ENCODE measurements at regions not wholly inside any gene's neighbourhood (a gene's known extent, or its start where the extent isn't known, plus 50 kb on each side); places are given as distances from the start of the nearest gene placed in this dataset.

DNA sequence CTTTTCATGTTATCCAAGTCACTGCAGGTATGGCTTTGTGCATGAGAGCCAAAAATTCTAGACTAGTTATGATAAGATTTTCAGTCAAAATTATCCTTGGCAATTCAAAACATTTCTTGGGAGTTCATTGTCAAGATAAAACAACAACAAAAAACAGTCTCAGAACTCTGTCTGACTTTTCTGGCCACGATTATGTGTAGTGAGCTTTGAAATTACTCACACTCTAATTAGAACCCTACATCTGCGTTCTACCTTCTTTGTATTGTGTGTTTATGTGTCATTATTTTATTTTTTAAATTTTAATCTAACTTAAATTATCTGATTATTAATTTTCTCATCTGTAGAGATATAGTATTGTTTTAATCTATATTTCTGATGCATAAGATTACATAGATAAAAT is 459.2 kb downstream of the FRK start:
- no peak overlapping the region for H3K4me2 ChIP-seq
- H4K20me1 ChIP-seq (ENCODE audit: insufficient read depth), result no peaks in the 10 kb centered on the region
- ChIA-PET CTCF (no interaction called here), POLR2A (no interaction called here)
- H2AFZ ChIP-seq (ENCODE audit: low read depth), result no peak overlapping the region
- H3K27ac ChIP-seq (ENCODE audit: low read depth in 2 of 2, low read length in 1 of 2), result no peak overlapping the region
- TF ChIP-seq EP300 (IDR thresholded peaks at IDR 0.05; ENCODE audit: borderline replicate concordance in 1 of 2, low read depth in 1 of 2, low read length in 1 of 2), result no peak
- TF ChIP-seq, protein P1, sequence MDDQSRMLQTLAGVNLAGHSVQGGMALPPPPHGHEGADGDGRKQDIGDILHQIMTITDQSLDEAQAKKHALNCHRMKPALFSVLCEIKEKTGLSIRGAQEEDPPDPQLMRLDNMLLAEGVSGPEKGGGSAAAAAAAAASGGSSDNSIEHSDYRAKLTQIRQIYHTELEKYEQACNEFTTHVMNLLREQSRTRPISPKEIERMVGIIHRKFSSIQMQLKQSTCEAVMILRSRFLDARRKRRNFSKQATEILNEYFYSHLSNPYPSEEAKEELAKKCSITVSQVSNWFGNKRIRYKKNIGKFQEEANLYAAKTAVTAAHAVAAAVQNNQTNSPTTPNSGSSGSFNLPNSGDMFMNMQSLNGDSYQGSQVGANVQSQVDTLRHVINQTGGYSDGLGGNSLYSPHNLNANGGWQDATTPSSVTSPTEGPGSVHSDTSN (IDR thresholded peaks at IDR 0.05), result no peak
- TF ChIP-seq, protein P2, sequence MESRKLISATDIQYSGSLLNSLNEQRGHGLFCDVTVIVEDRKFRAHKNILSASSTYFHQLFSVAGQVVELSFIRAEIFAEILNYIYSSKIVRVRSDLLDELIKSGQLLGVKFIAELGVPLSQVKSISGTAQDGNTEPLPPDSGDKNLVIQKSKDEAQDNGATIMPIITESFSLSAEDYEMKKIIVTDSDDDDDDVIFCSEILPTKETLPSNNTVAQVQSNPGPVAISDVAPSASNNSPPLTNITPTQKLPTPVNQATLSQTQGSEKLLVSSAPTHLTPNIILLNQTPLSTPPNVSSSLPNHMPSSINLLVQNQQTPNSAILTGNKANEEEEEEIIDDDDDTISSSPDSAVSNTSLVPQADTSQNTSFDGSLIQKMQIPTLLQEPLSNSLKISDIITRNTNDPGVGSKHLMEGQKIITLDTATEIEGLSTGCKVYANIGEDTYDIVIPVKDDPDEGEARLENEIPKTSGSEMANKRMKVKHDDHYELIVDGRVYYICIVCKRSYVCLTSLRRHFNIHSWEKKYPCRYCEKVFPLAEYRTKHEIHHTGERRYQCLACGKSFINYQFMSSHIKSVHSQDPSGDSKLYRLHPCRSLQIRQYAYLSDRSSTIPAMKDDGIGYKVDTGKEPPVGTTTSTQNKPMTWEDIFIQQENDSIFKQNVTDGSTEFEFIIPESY (IDR thresholded peaks at IDR 0.05; ENCODE audit: borderline replicate concordance, low read depth), result no peak
- TF ChIP-seq, protein P3, sequence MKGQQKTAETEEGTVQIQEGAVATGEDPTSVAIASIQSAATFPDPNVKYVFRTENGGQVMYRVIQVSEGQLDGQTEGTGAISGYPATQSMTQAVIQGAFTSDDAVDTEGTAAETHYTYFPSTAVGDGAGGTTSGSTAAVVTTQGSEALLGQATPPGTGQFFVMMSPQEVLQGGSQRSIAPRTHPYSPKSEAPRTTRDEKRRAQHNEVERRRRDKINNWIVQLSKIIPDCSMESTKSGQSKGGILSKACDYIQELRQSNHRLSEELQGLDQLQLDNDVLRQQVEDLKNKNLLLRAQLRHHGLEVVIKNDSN (IDR thresholded peaks at IDR 0.05; ENCODE audit: borderline replicate concordance, low read depth), result no peak
- TF ChIP-seq SIN3A (IDR thresholded peaks at IDR 0.05; ENCODE audit: borderline replicate concordance, low read depth, low read length), result no peak
- no peak for TF ChIP-seq NRF1 (IDR thresholded peaks at IDR 0.05; ENCODE audit: low read depth, low read length)
- no peak for TF ChIP-seq FOXJ3 (CRISPR knock-in tag; IDR thresholded peaks at IDR 0.05)
- TF ChIP-seq JUND (IDR thresholded peaks at IDR 0.05), result no peak
- TF ChIP-seq, protein P4, sequence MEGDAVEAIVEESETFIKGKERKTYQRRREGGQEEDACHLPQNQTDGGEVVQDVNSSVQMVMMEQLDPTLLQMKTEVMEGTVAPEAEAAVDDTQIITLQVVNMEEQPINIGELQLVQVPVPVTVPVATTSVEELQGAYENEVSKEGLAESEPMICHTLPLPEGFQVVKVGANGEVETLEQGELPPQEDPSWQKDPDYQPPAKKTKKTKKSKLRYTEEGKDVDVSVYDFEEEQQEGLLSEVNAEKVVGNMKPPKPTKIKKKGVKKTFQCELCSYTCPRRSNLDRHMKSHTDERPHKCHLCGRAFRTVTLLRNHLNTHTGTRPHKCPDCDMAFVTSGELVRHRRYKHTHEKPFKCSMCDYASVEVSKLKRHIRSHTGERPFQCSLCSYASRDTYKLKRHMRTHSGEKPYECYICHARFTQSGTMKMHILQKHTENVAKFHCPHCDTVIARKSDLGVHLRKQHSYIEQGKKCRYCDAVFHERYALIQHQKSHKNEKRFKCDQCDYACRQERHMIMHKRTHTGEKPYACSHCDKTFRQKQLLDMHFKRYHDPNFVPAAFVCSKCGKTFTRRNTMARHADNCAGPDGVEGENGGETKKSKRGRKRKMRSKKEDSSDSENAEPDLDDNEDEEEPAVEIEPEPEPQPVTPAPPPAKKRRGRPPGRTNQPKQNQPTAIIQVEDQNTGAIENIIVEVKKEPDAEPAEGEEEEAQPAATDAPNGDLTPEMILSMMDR (IDR thresholded peaks at IDR 0.05), result no peak
- no peak for TF ChIP-seq GABPA (IDR thresholded peaks at IDR 0.05; ENCODE audit: low read depth)
- no peaks in the 10 kb centered on the region for H3K9me2 ChIP-seq
- no peaks in the 10 kb centered on the region for H3K9me3 ChIP-seq
- no peaks in the 10 kb centered on the region for H3F3A ChIP-seq (replicated peaks; ENCODE audit: insufficient read depth)
- no peaks in the 10 kb centered on the region for H3K79me2 ChIP-seq (ENCODE audit: insufficient read depth)
- WGBS (ENCODE audit: low lambda C conversion rate), result 43% methylated on average over 2 of the region's 2 CpGs
- H3K27me3 ChIP-seq (ENCODE audit: insufficient read depth), result no peaks in the 10 kb centered on the region
- no peak overlapping the region for H3K4me3 ChIP-seq (ENCODE audit: low read depth in 2 of 2, low read length in 1 of 2)
- no peaks in the 10 kb centered on the region for H3K4me1 ChIP-seq (ENCODE audit: control insufficient read depth in 1 of 2, insufficient read depth in 2 of 2, low read depth in 1 of 2, low read length in 1 of 2)
- DNase-seq, result no peak
- H3K36me3 ChIP-seq (replicated peaks in 1 of 2; ENCODE audit: control insufficient read depth in 1 of 2, insufficient read depth in 2 of 2, low read length in 1 of 2), result no peaks in the 10 kb centered on the region
- H3K9ac ChIP-seq, result no peak overlapping the region

DNA sequence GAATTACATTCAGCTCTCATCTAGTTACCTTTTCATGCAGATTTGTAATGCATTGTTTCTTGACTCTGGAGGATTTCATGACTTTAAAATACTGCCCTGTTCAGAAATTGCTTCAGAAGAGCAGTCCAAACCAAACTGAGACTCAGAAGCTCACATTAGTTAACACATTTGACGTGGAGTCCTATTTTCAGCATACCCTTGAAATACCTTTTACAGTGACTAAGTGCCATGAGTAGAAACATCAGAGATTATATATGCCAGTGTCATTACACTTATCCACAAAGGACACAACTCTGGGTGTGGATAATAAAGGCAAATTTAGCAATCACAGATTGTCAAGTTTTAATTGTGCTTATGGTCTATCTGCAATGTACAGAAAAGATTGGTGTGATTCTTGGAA is 459.6 kb downstream of the FRK start:
- WGBS (ENCODE audit: low lambda C conversion rate), result 40% methylated on average over 1 of the region's 1 CpG

More for the DNA sequence above, 459.6 kb downstream of the FRK start:
- H4K20me1 ChIP-seq (ENCODE audit: insufficient read depth), result no peaks in the 10 kb centered on the region
- H3K4me3 ChIP-seq (ENCODE audit: low read depth in 2 of 2, low read length in 1 of 2), result no peak overlapping the region
- H3K36me3 ChIP-seq (replicated peaks in 1 of 2; ENCODE audit: control insufficient read depth in 1 of 2, insufficient read depth in 2 of 2, low read length in 1 of 2), result no peaks in the 10 kb centered on the region
- H3K9ac ChIP-seq, result no peak overlapping the region
- no peaks in the 10 kb centered on the region for H3K27me3 ChIP-seq (ENCODE audit: insufficient read depth)
- POLR2A ChIA-PET, result no interaction called here
- no peak overlapping the region for H3K4me2 ChIP-seq
- H3K79me2 ChIP-seq (ENCODE audit: insufficient read depth), result no peaks in the 10 kb centered on the region
- no peak for DNase-seq
- H3F3A ChIP-seq (replicated peaks; ENCODE audit: insufficient read depth), result no peaks in the 10 kb centered on the region
- CTCF ChIA-PET, result no interaction called here
- TF ChIP-seq JUND (IDR thresholded peaks at IDR 0.05), result no peak
- no peak overlapping the region for H2AFZ ChIP-seq (ENCODE audit: low read depth)
- no peak overlapping the region for H3K27ac ChIP-seq (ENCODE audit: low read depth in 2 of 2, low read length in 1 of 2)
- no peaks in the 10 kb centered on the region for H3K9me2 ChIP-seq
- H3K4me1 ChIP-seq (ENCODE audit: control insufficient read depth in 1 of 2, insufficient read depth in 2 of 2, low read depth in 1 of 2, low read length in 1 of 2), result no peaks in the 10 kb centered on the region
- H3K9me3 ChIP-seq, result no peaks in the 10 kb centered on the region

Data from SK-N-SH (cell line).